ENCODE measurements at regions not wholly inside any gene's neighbourhood (a gene's known extent, or its start where the extent isn't known, plus 50 kb on each side); places are given as distances from the start of the nearest gene placed in this dataset. TPM values are rescaled to one million over a fixed set of nuclear protein-coding genes. Genes with fewer than 3 reads are reported as not detected.

DNA sequence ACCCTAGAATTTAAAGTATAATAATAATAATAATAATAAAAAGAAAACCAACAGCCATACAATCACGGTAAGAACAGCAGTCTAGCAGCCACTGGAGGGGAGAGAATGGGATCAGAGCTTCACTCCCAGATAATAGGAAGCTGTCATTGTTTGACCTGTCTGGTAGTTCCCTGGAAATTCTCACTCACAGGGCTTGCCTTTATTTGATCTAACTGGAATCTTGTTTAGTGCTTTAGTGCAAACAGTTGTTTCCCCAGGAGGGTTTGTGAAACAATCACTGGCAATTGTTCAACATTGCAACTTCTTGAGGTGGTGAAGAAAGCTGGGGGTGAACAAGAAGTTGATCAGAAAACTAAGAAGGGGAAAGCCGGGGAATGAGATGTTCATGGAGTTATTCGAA lies 68.7 kb upstream of the PTCSC3 start:
- DNase-seq (ENCODE audit: low read depth in 2 of 3, low spot score in 2 of 3): no peak

GRCh38 chr14:36243183-36243582 lies 66.7 kb upstream of the PTCSC3 start:
- DNase-seq (ENCODE audit: low read depth in 2 of 3, low spot score in 2 of 3): no peak

DNA sequence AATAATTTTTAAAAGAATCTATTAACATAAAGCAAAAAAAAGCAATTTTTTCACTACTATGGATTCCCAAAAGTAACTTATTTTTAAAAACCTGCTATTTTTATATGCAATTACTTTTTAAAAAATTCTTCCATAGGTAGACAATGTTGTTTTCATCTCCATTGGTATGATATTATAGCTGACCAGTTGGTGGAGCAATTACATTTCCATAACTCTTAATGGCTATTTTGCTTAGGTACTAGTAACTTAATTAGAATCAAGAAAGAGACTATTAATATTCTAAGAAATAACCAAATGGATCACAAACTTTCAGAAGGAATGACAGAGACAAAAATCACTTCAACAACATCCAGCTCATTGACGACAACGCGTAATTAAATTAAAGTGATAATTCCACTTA lies 64.7 kb upstream of the PTCSC3 start:
- peak in 1 of 3 donors; percentile 25 for DNase-seq (ENCODE audit: low read depth in 2 of 3, low spot score in 2 of 3)

DNA sequence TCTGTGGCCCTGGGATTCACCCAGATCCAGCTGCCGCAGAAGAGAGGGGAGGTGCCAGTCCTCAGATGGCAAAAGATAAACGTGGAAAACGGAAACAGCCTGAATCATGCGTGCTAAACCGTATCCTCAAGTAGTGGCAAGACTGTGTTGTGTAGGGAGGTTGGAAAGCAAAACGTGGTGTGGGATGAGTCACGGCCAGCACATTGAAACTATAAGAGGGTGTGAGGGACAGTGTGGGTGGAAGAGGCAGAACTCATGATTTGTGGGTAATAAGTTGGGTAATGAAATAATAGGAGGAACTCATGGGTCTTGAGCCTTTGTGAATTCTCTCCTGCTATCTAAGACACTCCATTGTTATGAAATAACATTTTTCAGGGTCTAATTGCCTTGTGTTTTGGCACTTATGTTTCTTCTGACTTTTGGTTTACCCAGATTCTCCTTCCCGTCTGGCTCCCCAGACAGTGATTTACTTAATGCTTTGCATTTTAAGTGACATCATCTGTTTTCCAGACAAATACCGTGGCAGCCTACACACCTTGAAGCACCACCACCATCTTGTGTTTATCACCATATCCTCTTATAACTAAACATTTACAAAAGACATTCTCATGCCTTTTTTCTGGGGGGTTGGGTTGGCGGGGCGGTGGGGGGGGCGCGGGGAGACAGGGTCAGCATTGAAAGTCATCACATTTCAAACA lies 62.3 kb upstream of the PTCSC3 start:
- DNase-seq (ENCODE audit: low read depth in 2 of 3, low spot score in 2 of 3): no peak

GRCh38 chr14:36233217-36233616 lies 56.7 kb upstream of the PTCSC3 start:
- DNase-seq (ENCODE audit: low read depth in 2 of 3, low spot score in 2 of 3): no peak

DNA sequence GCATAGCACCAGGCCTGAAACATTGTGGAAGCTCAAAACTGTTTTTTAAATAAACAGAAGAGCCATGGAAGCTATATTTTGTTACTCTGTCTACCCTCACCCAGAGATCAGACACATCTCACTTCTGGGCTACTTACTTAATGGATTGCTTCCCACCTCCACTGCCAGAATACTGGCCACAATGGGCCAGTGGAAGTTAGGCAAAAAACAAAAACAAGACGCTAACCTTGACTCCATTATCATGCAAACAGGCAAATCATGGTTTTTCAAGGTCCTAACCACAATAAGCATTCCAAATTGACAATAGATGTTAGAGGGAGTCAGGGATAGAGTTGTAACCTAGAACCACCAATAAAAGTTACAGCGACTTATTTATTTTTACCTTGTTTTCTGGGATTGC lies 52.7 kb upstream of the PTCSC3 start:
- DNase-seq (ENCODE audit: low read depth in 2 of 3, low spot score in 2 of 3): no peak

DNA sequence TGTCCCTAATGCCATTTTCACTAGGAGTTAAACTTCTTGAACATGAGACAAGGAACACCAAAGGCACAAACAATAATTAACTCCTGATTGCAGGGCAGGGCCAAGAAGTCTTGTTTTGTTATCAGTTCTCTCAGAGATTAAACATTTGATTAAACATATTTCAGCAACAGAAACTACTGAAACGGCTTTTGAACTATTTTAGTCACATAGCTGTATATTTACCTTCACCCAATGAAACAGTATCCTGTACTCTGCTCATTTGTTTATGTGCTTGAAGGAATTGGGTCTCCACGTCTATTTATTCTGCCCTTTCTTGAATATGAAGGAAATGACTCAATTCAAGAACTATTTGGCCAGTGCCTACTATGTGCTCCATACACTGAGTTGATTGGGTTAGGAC lies 51.3 kb upstream of the PTCSC3 start:
- no peak for DNase-seq (ENCODE audit: low read depth in 2 of 3, low spot score in 2 of 3)

GRCh38 chr14:36227344-36227743 lies 50.8 kb upstream of the PTCSC3 start:
- DNase-seq (ENCODE audit: low read depth in 2 of 3, low spot score in 2 of 3): no peak

Small RNAs in the stretch of these regions (small RNA-seq; reads per million reads assigned to genes)
- gene RN7SKP21: not detected
